MCF 10A (cell line): ENCODE measurements at regions not wholly inside any gene's neighbourhood (a gene's known extent, or its start where the extent isn't known, plus 50 kb on each side); places are given as distances from the start of the nearest gene placed in this dataset.

Experiments
- BruUV-seq: library from RNA; stranded (reverse); fragments of 400-500 nt; replicated peaks from 2 replicates; lab custom pipeline; 2021; lab: Mats Ljungman, UMichigan
- CTCF ChIA-PET: fragments of 300-600 bp; sonication (Branson Sonifier 250); formaldehyde crosslinking; extraction: SDS; loops from one replicate; lab custom pipeline; 2021; ENCODE audit warnings: antibody characterized with exemption, inconsistent platforms; lab: Yijun Ruan, JAX
- POLR2A ChIA-PET: fragments of 300-600, 350-650 bp; sonication (Branson Sonifier 250); formaldehyde crosslinking; extraction: SDS; loops from one replicate; lab custom pipeline; 2020; ENCODE audit warnings: antibody characterized with exemption, inconsistent platforms; lab: Yijun Ruan, JAX
- DNase-seq: peaks from one replicate; pipeline ENCODE4 v3.0.0-alpha.2; 2018; ENCODE audit not compliant: unreplicated experiment
- H3K27ac Mint-ChIP-seq: one replicate; pipeline ENCODE4 v1.8.0; 2022; ENCODE audit warnings: mild to moderate bottlenecking, low read depth, mixed read lengths; ENCODE audit not compliant: unreplicated experiment
- H3K27me3 Mint-ChIP-seq: one replicate; pipeline ENCODE4 v1.8.0; 2022; ENCODE audit warnings: mixed read lengths; ENCODE audit not compliant: insufficient read depth, unreplicated experiment
- H3K36me3 Mint-ChIP-seq: one replicate; pipeline ENCODE4 v1.8.0; 2022; ENCODE audit warnings: mild to moderate bottlenecking, moderate library complexity, mixed read lengths; ENCODE audit not compliant: insufficient read depth, unreplicated experiment
- H3K4me1 Mint-ChIP-seq: one replicate; pipeline ENCODE4 v1.8.0; 2022; ENCODE audit warnings: mixed read lengths; ENCODE audit not compliant: insufficient read depth, unreplicated experiment
- H3K4me3 Mint-ChIP-seq: one replicate; pipeline ENCODE4 v1.8.0; 2022; ENCODE audit warnings: mild to moderate bottlenecking, moderate library complexity, mixed read lengths; ENCODE audit not compliant: unreplicated experiment
- H3K9me3 Mint-ChIP-seq: one replicate; pipeline ENCODE4 v1.8.0; 2022; ENCODE audit warnings: mixed read lengths; ENCODE audit not compliant: unreplicated experiment
- CTCF ChIP-seq: fragments of 200-600 bp; IDR thresholded peaks from one replicate; pipeline ENCODE4 v1.8.0; 2022; ENCODE audit warnings: antibody characterized with exemption, mild to moderate bottlenecking; ENCODE audit not compliant: unreplicated experiment
- intact Hi-C: fragments of 100-400 bp; cut with micrococcal nuclease; formaldehyde crosslinking; loops from 2 replicates; pipeline ENCODE4 v1.14.1; 2022

- no peaks in the 10 kb centered on the region for H3K9me3 Mint-ChIP-seq
- TF ChIP-seq CTCF, result no peak
- ChIA-PET POLR2A (no interaction called here), CTCF (no interaction called here)
- H3K36me3 Mint-ChIP-seq, result no peaks in the 10 kb centered on the region
- no peak for DNase-seq
- no peaks in the 10 kb centered on the region for H3K27me3 Mint-ChIP-seq
- intact Hi-C loops, result no loop called here
- H3K27ac Mint-ChIP-seq, result no peak overlapping the region
- no peaks in the 10 kb centered on the region for H3K4me1 Mint-ChIP-seq
- BruUV-seq, result no TSS peak
- no peak overlapping the region for H3K4me3 Mint-ChIP-seq
These were observed 1024.1 kb upstream of the LRRN3 start for GRCh38 chr7:110066843-110067242.

- no peaks in the 10 kb centered on the region for H3K27me3 Mint-ChIP-seq
- POLR2A ChIA-PET, result no interaction called here
- BruUV-seq, result no TSS peak
- no peaks in the 10 kb centered on the region for H3K9me3 Mint-ChIP-seq
- DNase-seq, result no peak
- H3K27ac Mint-ChIP-seq, result no peak overlapping the region
- no peak overlapping the region for H3K4me3 Mint-ChIP-seq
- no peaks in the 10 kb centered on the region for H3K36me3 Mint-ChIP-seq
- CTCF ChIA-PET, result no interaction called here
- no peaks in the 10 kb centered on the region for H3K4me1 Mint-ChIP-seq
- TF ChIP-seq CTCF, result no peak
- intact Hi-C loops, result no loop called here
These were observed 1019.7 kb upstream of the LRRN3 start for GRCh38 chr7:110071192-110071591.

GRCh38 chr7:110075450-110075849 is 1015.5 kb upstream of the LRRN3 start:
- Mint-ChIP-seq H3K4me1 (no peaks in the 10 kb centered on the region), H3K9me3 (no peaks in the 10 kb centered on the region), H3K4me3 (no peak overlapping the region), H3K27me3 (no peaks in the 10 kb centered on the region), H3K27ac (no peak overlapping the region), H3K36me3 (no peaks in the 10 kb centered on the region)
- intact Hi-C loops, result loop anchor here (5.0 kb wide), 1 partner anchor 42 kb away; no protein-coding TSS in a partner anchor
- no peak for DNase-seq
- no peak for TF ChIP-seq CTCF
- CTCF ChIA-PET, result no interaction called here
- BruUV-seq, result no TSS peak
- POLR2A ChIA-PET, result no interaction called here

GRCh38 chr7:110076194-110076593 is 1014.7 kb upstream of the LRRN3 start:
- no peaks in the 10 kb centered on the region for H3K36me3 Mint-ChIP-seq
- H3K27ac Mint-ChIP-seq, result no peak overlapping the region
- intact Hi-C loops, result loop anchor here (5.0 kb wide), 1 partner anchor 41 kb away; no protein-coding TSS in a partner anchor
- no TSS peak for BruUV-seq
- no peaks in the 10 kb centered on the region for H3K27me3 Mint-ChIP-seq
- POLR2A ChIA-PET, result no interaction called here
- no peak for DNase-seq
- no peaks in the 10 kb centered on the region for H3K9me3 Mint-ChIP-seq
- TF ChIP-seq CTCF, result no peak
- H3K4me3 Mint-ChIP-seq, result no peak overlapping the region
- CTCF ChIA-PET, result no interaction called here
- no peaks in the 10 kb centered on the region for H3K4me1 Mint-ChIP-seq
